Thymus (tissue), 11 donors: ENCODE measurements at regions not wholly inside any gene's neighbourhood (a gene's known extent, or its start where the extent isn't known, plus 50 kb on each side); places are given as distances from the start of the nearest gene placed in this dataset.

Experiments
- DNase-seq, 9 donors: peaks; one replicate each; pipeline ENCODE4 v3.0.0-alpha.2; 2013; ENCODE audit warnings: low spot score in 9 of 9, low read depth in 6 of 9, missing footprints in 1 of 9
- H3K27ac ChIP-seq, 2 donors: one replicate each; pipeline ENCODE4 v1.5.1; 2013; ENCODE audit warnings: control low read depth in 1 of 2, low read depth in 1 of 2, low read length in 1 of 2, mild to moderate bottlenecking in 1 of 2, moderate library complexity in 1 of 2
- H3K27me3 ChIP-seq, 2 donors: one replicate each; pipeline ENCODE4 v1.5.1; 2013; ENCODE audit warnings: low read length in 1 of 2; ENCODE audit not compliant: control insufficient read depth in 2 of 2, insufficient read depth in 1 of 2
- H3K36me3 ChIP-seq, 2 donors: one replicate each; pipeline ENCODE4 v1.5.1; 2013; ENCODE audit warnings: low read length in 1 of 2, mild to moderate bottlenecking in 1 of 2, moderate library complexity in 1 of 2; ENCODE audit not compliant: control insufficient read depth in 2 of 2, insufficient read depth in 2 of 2
- H3K4me1 ChIP-seq, 2 donors: one replicate each; pipeline ENCODE4 v1.5.1; 2013; ENCODE audit warnings: low read length in 2 of 2; ENCODE audit not compliant: control insufficient read depth in 2 of 2, insufficient read depth in 2 of 2
- H3K4me3 ChIP-seq, 2 donors: one replicate each; pipeline ENCODE4 v1.5.1; 2013; ENCODE audit warnings: low read length in 2 of 2, control low read depth in 1 of 2, mild to moderate bottlenecking in 1 of 2
- H3K9me3 ChIP-seq, 2 donors: one replicate each; pipeline ENCODE4 v1.5.1; 2013; ENCODE audit warnings: low read length in 1 of 2, mild to moderate bottlenecking in 1 of 2; ENCODE audit not compliant: control insufficient read depth in 2 of 2, insufficient read depth in 1 of 2
- WGBS: extraction: QIAGEN DNeasy Blood & Tissue Kit; methylation state at CpG from one replicate; pipeline ENCODE4 v1.1.7; 2013; 5-methylcytosine and 5-hydroxymethylcytosine counted together
- donor health status: healthy.

- 98% methylated on average over 1 of the region's 1 CpG for WGBS
- H3K27ac ChIP-seq: no peak overlapping the region
- H3K9me3 ChIP-seq: no peaks in the 10 kb centered on the region
- H3K36me3 ChIP-seq: no peaks in the 10 kb centered on the region
- no peaks in the 10 kb centered on the region for H3K27me3 ChIP-seq
- H3K4me1 ChIP-seq: no peaks in the 10 kb centered on the region
- no peak for DNase-seq
- no peak overlapping the region for H3K4me3 ChIP-seq
Observed at GRCh38 chr19:28003543-28003942, 1209.4 kb downstream of the UQCRFS1 start.

DNA sequence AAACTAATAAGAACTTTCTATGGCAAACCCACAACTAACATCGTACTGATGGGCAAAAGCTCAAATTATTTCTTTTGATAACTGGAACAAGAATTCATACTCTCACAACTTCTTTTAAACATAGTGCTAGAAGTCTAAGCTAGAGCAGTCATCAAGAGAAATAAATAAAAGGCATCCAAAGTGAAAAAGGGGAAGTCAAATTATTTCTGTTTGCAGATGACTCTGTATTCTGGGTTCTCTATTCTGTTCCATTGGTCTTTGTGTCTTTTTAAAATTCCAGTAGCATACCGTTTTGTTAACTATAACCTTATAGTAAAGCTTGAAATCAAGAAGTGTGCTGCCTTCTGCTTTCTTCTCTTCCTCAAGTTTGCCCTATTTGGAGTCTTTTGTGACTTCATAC, 1215.9 kb downstream of the UQCRFS1 start:
- Histone ChIP-seq H3K4me1 (no peaks in the 10 kb centered on the region), H3K4me3 (no peak overlapping the region), H3K36me3 (no peaks in the 10 kb centered on the region), H3K27me3 (no peaks in the 10 kb centered on the region), H3K9me3 (no peaks in the 10 kb centered on the region), H3K27ac (no peak overlapping the region)
- no peak for DNase-seq
- WGBS: 87% methylated on average over 2 of the region's 2 CpGs

GRCh38 chr19:27993619-27994570, 1219.1 kb downstream of the UQCRFS1 start:
- Histone ChIP-seq H3K27me3 (no peaks in the 10 kb centered on the region), H3K4me3 (no peak overlapping the region), H3K9me3 (no peaks in the 10 kb centered on the region), H3K36me3 (no peaks in the 10 kb centered on the region), H3K27ac (no peak overlapping the region), H3K4me1 (no peaks in the 10 kb centered on the region)
- no peak for DNase-seq
- 74% methylated on average over 6 of the region's 6 CpGs for WGBS

DNA sequence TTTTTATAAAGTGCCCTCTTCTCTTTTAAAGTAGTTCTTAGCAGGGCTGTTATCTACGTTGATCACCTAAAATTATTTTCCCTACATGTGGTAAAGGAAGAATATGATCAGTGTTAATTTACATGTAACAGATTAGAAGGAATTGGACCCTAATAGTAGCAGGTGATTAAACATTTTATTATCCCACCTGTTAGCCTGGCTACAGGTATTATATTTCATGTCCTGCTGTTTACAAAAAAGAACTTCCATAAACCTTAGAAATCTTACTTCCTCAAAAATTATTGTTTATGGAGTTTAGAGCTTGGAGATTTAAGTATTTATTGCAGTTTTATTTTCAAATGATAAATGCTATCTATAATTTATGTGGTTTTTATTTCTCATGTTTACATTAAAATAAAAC, 1226.7 kb downstream of the UQCRFS1 start:
- H3K27ac ChIP-seq: no peak overlapping the region
- no peaks in the 10 kb centered on the region for H3K27me3 ChIP-seq
- H3K4me3 ChIP-seq: no peak overlapping the region
- no peak for DNase-seq
- H3K4me1 ChIP-seq: no peaks in the 10 kb centered on the region
- H3K9me3 ChIP-seq: no peaks in the 10 kb centered on the region
- WGBS: 87% methylated on average over 1 of the region's 1 CpG
- no peaks in the 10 kb centered on the region for H3K36me3 ChIP-seq

GRCh38 chr19:27975419-27976005, 1237.4 kb downstream of the UQCRFS1 start:
- Histone ChIP-seq H3K4me1 (no peaks in the 10 kb centered on the region), H3K9me3 (no peaks in the 10 kb centered on the region), H3K27me3 (no peaks in the 10 kb centered on the region), H3K4me3 (no peak overlapping the region), H3K27ac (no peak overlapping the region), H3K36me3 (no peaks in the 10 kb centered on the region)
- no peak for DNase-seq
- WGBS: 66% methylated on average over 5 of the region's 5 CpGs

GRCh38 chr19:27974082-27974513, 1238.9 kb downstream of the UQCRFS1 start:
- peak in 3 of 9 donors; percentile 3 to 42 (median 13) for DNase-seq
- Histone ChIP-seq H3K36me3 (no peaks in the 10 kb centered on the region), H3K9me3 (no peaks in the 10 kb centered on the region), H3K4me3 (no peak overlapping the region), H3K27ac (no peak overlapping the region), H3K27me3 (no peaks in the 10 kb centered on the region), H3K4me1 (no peaks in the 10 kb centered on the region)
- WGBS: 40% methylated on average over 2 of the region's 2 CpGs

- H3K27ac ChIP-seq: no peak overlapping the region
- H3K4me1 ChIP-seq: no peaks in the 10 kb centered on the region
- H3K4me3 ChIP-seq: no peak overlapping the region
- DNase-seq: no peak
- H3K27me3 ChIP-seq: no peaks in the 10 kb centered on the region
- H3K9me3 ChIP-seq: no peaks in the 10 kb centered on the region
- no peaks in the 10 kb centered on the region for H3K36me3 ChIP-seq
- 65% methylated on average over 5 of the region's 5 CpGs for WGBS
Observed at GRCh38 chr19:27972291-27973040, 1240.5 kb downstream of the UQCRFS1 start.

GRCh38 chr19:27971869-27972268, 1241.1 kb downstream of the UQCRFS1 start:
- no peaks in the 10 kb centered on the region for H3K36me3 ChIP-seq
- H3K27ac ChIP-seq: no peak overlapping the region
- no peak for DNase-seq
- no peaks in the 10 kb centered on the region for H3K27me3 ChIP-seq
- no peaks in the 10 kb centered on the region for H3K4me1 ChIP-seq
- H3K4me3 ChIP-seq: no peak overlapping the region
- no peaks in the 10 kb centered on the region for H3K9me3 ChIP-seq
- 95% methylated on average over 2 of the region's 2 CpGs for WGBS

GRCh38 chr19:27971071-27971470, 1241.9 kb downstream of the UQCRFS1 start:
- H3K4me1 ChIP-seq: no peaks in the 10 kb centered on the region
- H3K9me3 ChIP-seq: no peaks in the 10 kb centered on the region
- no peak for DNase-seq
- no peaks in the 10 kb centered on the region for H3K27me3 ChIP-seq
- H3K27ac ChIP-seq: no peak overlapping the region
- WGBS: 61% methylated on average over 5 of the region's 5 CpGs
- no peaks in the 10 kb centered on the region for H3K36me3 ChIP-seq
- H3K4me3 ChIP-seq: no peak overlapping the region
